K562 (cell line): ENCODE measurements at regions not wholly inside any gene's neighbourhood (a gene's known extent, or its start where the extent isn't known, plus 50 kb on each side); places are given as distances from the start of the nearest gene placed in this dataset.

ENCODE experiments used
- ATF1 ChIP-seq, 2 experiments: fragments of 450-650 bp in 1 of 2; IDR thresholded peaks; 2 replicates each; pipeline ENCODE4 v1.6.1; 2016; ENCODE audit warnings: missing compliant biosample characterization in 1 of 2, missing genetic modification characterization in 1 of 2
- CBX1 ChIP-seq: sonication (generic); IDR thresholded peaks from 2 replicates; pipeline ENCODE4 v1.6.1; 2016; ENCODE audit warnings: antibody characterized with exemption, low read depth, mild to moderate bottlenecking
- CHD2 ChIP-seq: IDR thresholded peaks from 2 replicates; pipeline ENCODE4 v1.6.1; 2011; ENCODE audit warnings: low read depth, low read length
- E2F3 ChIP-seq: fragments of 250-450 bp; sonication (Bioruptor Pico); IDR thresholded peaks from 2 replicates; pipeline ENCODE4 v1.4.0; 2020; ENCODE audit warnings: mild to moderate bottlenecking
- HLTF ChIP-seq: fragments of 450-650 bp; IDR thresholded peaks from 2 replicates; pipeline ENCODE4 v1.6.1; 2016
- RBBP5 ChIP-seq: fragments of 200-600 bp; sonication (generic); IDR thresholded peaks from 2 replicates; pipeline ENCODE4 v1.6.1; 2012; ENCODE audit warnings: borderline replicate concordance, mild to moderate bottlenecking, low read length, control low read depth, inconsistent platforms; ENCODE audit not compliant: insufficient read depth, poor library complexity, severe bottlenecking
- TAL1 ChIP-seq: fragments of 450-650 bp; IDR thresholded peaks from 2 replicates; pipeline ENCODE4 v1.6.1; 2016; ENCODE audit warnings: mild to moderate bottlenecking
- ZNF146 ChIP-seq: IDR thresholded peaks from one replicate; pipeline ENCODE4 v1.6.1; 2018; ENCODE audit warnings: missing compliant biosample characterization; ENCODE audit not compliant: unreplicated experiment
- ZNF274 ChIP-seq: IDR thresholded peaks from 2 replicates; pipeline ENCODE4 v1.6.1; 2011; ENCODE audit warnings: low read depth, mild to moderate bottlenecking, low read length, moderate library complexity, borderline replicate concordance
- ZNF3 ChIP-seq: fragments of 250-450 bp; sonication (Bioruptor Pico); IDR thresholded peaks from 2 replicates; pipeline ENCODE4 v1.5.0; 2021; ENCODE audit warnings: mild to moderate bottlenecking, moderate library complexity
- TF ChIP-seq, protein P1 (sequence below): fragments of 450-650 bp; IDR thresholded peaks from 2 replicates; pipeline ENCODE4 v1.6.1; 2016; ENCODE audit warnings: borderline replicate concordance
- TF ChIP-seq, protein P2 (sequence below): sonication (generic); formaldehyde crosslinking; IDR thresholded peaks from 2 replicates; pipeline ENCODE4 v1.8.0; 2023; ENCODE audit warnings: mild to moderate bottlenecking, missing genetic modification reagents

DNA sequence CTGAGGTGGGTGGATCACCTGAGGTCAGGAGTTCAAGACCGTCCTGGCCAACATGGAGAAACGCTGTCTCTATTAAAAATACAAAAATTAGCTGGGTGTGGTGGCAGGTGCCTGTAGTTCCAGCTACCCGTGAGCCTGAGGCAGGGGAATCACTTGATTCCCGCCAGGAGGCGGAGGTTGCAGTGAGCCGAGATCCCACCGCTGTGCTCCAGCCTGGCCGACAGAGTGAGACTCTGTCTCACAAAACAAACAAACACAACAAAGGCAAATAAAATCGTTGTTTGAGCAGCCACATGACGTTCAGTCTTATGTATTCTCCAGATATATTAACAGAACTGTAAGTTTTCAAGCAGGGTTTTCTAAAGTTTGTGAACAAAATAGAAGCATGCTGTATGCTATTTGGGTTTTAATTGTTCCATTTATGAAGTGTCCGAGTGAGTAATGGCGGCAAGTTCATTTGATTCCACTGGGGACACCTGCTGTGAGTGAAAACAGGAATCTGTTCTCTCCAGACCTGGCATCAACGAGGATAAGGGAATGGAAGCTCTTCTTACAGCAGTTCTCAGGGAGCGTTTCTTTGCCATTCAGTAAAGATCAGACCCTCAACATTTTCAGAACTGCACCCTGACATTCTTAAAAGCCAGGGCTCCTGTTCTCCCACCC is 122.5 kb upstream of the PITRM1 start:
- TF ChIP-seq CHD2 (no peak), ZNF274 (no peak), ZNF3 (CRISPR knock-in tag) (no peak), RBBP5 (no peak), ZNF146 (CRISPR knock-in tag) (no peak), E2F3 (no peak), CBX1 (no peak), TAL1 (no peak), HLTF (no peak), ATF1 (CRISPR knock-in tag; IDR thresholded peaks at IDR 0.05) (no peak), ATF1 (tag; IDR thresholded peaks at IDR 0.05) (no peak)
- TF ChIP-seq, protein P1, sequence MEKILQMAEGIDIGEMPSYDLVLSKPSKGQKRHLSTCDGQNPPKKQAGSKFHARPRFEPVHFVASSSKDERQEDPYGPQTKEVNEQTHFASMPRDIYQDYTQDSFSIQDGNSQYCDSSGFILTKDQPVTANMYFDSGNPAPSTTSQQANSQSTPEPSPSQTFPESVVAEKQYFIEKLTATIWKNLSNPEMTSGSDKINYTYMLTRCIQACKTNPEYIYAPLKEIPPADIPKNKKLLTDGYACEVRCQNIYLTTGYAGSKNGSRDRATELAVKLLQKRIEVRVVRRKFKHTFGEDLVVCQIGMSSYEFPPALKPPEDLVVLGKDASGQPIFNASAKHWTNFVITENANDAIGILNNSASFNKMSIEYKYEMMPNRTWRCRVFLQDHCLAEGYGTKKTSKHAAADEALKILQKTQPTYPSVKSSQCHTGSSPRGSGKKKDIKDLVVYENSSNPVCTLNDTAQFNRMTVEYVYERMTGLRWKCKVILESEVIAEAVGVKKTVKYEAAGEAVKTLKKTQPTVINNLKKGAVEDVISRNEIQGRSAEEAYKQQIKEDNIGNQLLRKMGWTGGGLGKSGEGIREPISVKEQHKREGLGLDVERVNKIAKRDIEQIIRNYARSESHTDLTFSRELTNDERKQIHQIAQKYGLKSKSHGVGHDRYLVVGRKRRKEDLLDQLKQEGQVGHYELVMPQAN = no peak
- TF ChIP-seq, protein P2, sequence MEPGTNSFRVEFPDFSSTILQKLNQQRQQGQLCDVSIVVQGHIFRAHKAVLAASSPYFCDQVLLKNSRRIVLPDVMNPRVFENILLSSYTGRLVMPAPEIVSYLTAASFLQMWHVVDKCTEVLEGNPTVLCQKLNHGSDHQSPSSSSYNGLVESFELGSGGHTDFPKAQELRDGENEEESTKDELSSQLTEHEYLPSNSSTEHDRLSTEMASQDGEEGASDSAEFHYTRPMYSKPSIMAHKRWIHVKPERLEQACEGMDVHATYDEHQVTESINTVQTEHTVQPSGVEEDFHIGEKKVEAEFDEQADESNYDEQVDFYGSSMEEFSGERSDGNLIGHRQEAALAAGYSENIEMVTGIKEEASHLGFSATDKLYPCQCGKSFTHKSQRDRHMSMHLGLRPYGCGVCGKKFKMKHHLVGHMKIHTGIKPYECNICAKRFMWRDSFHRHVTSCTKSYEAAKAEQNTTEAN = no peak
